Lung (tissue), 11 donors: ENCODE measurements at regions not wholly inside any gene's neighbourhood (a gene's known extent, or its start where the extent isn't known, plus 50 kb on each side); places are given as distances from the start of the nearest gene placed in this dataset.
A peak's percentile ranks its signal among the peaks of the same experiment; 100 is the strongest.

ENCODE experiments used
- ATAC-seq: fragments of 200-7000 bp; cut with Tn5 transposase; one replicate; pipeline ENCODE4 v1.9.1; 2020; ENCODE audit warnings: moderate number of reproducible peaks; ENCODE audit not compliant: insufficient read depth, low FRiP score
- DNase-seq, 3 donors: peaks; one replicate each; pipeline ENCODE4 v3.0.0-alpha.2; 2013 to 2017
- H3K27ac ChIP-seq, 2 donors: one replicate each; pipeline ENCODE4 v1.5.1; 2013; ENCODE audit warnings: mild to moderate bottlenecking in 2 of 2, moderate library complexity in 2 of 2, control low read depth in 1 of 2, inconsistent platforms in 1 of 2, low read depth in 1 of 2, low read length in 1 of 2
- H3K27me3 ChIP-seq, 3 donors: one replicate each; pipeline ENCODE4 v1.5.1; 2013; ENCODE audit warnings: low read length in 2 of 3; ENCODE audit not compliant: control insufficient read depth in 3 of 3, insufficient read depth in 3 of 3
- H3K36me3 ChIP-seq, 4 donors: one replicate each; pipeline ENCODE4 v1.5.1; 2013; ENCODE audit warnings: low read length in 4 of 4, mild to moderate bottlenecking in 1 of 4, moderate library complexity in 1 of 4; ENCODE audit not compliant: control insufficient read depth in 4 of 4, insufficient read depth in 4 of 4
- H3K4me1 ChIP-seq, 5 donors: one replicate each; pipeline ENCODE4 v1.5.1; 2013; ENCODE audit warnings: low read length in 5 of 5, mild to moderate bottlenecking in 2 of 5, moderate library complexity in 1 of 5; ENCODE audit not compliant: control insufficient read depth in 5 of 5, insufficient read depth in 5 of 5
- H3K4me3 ChIP-seq: one replicate; pipeline ENCODE4 v1.5.1; 2013; ENCODE audit warnings: mild to moderate bottlenecking, control low read depth, moderate library complexity
- H3K9ac ChIP-seq, 2 donors: one replicate each; pipeline ENCODE4 v1.5.1; 2013; ENCODE audit warnings: low read length in 2 of 2, control low read depth in 1 of 2; ENCODE audit not compliant: insufficient read depth in 1 of 2
- H3K9me3 ChIP-seq, 4 donors: one replicate each; pipeline ENCODE4 v1.5.1; 2013; ENCODE audit warnings: low read length in 3 of 4, mild to moderate bottlenecking in 1 of 4, moderate library complexity in 1 of 4; ENCODE audit not compliant: control insufficient read depth in 4 of 4, insufficient read depth in 3 of 4
- CTCF ChIP-seq: IDR thresholded peaks from 2 replicates; pipeline ENCODE4 v1.5.1; 2012; ENCODE audit warnings: mild to moderate bottlenecking; ENCODE audit errors: control extremely low read depth, extremely low read depth
- WGBS, 2 donors: extraction: QIAGEN DNeasy Blood & Tissue Kit; methylation state at CpG; one replicate each; pipeline ENCODE4 v1.1.7; 2013; 5-methylcytosine and 5-hydroxymethylcytosine counted together
- donor health status: control.
- donor health status: control.
- donor health status: Bipolar disorder and iron deficiency.
- donor health status: healthy.
- donor health status: DM: yes; HTN: yes; CAD: no.

GRCh38 chr14:40053416-40053815 is 621.2 kb upstream of the FBXO33 start:
- no peak overlapping the region for H3K9ac ChIP-seq
- no peak for TF ChIP-seq CTCF
- no peaks in the 10 kb centered on the region for H3K27me3 ChIP-seq
- ATAC-seq (no peak), DNase-seq (no peak)
- H3K27ac ChIP-seq = no peak overlapping the region
- no peak overlapping the region for H3K4me3 ChIP-seq
- H3K9me3 ChIP-seq = no peaks in the 10 kb centered on the region
- no peaks in the 10 kb centered on the region for H3K4me1 ChIP-seq
- 82 to 85% methylated on average over 2 of the region's 2 CpGs for WGBS, 2 donors
- H3K36me3 ChIP-seq = no peaks in the 10 kb centered on the region

- Histone ChIP-seq H3K27ac (no peak overlapping the region), H3K9me3 (no peaks in the 10 kb centered on the region), H3K36me3 (no peaks in the 10 kb centered on the region), H3K4me3 (no peak overlapping the region), H3K27me3 (no peaks in the 10 kb centered on the region), H3K4me1 (no peaks in the 10 kb centered on the region), H3K9ac (no peak overlapping the region)
- ATAC-seq (no peak), DNase-seq (peak in 2 of 3 donors; percentile 1 to 4)
- 84 to 91% methylated on average over 3 of the region's 3 CpGs for WGBS, 2 donors
- TF ChIP-seq CTCF = no peak
Measured at GRCh38 chr14:40028991-40029390, 596.8 kb upstream of the FBXO33 start.

GRCh38 chr14:40025101-40025500 is 592.9 kb upstream of the FBXO33 start:
- Histone ChIP-seq H3K4me3 (no peak overlapping the region), H3K27me3 (no peaks in the 10 kb centered on the region), H3K4me1 (no peaks in the 10 kb centered on the region), H3K27ac (no peak overlapping the region), H3K9ac (no peak overlapping the region), H3K9me3 (no peaks in the 10 kb centered on the region), H3K36me3 (no peaks in the 10 kb centered on the region)
- DNase-seq (no peak), ATAC-seq (no peak)
- 90 to 91% methylated on average over 2 of the region's 2 CpGs for WGBS, 2 donors
- TF ChIP-seq CTCF = no peak

- DNase-seq = no peak
- H3K27ac ChIP-seq = no peak overlapping the region
- no peak overlapping the region for H3K4me3 ChIP-seq
- H3K9ac ChIP-seq = no peak overlapping the region
- no peaks in the 10 kb centered on the region for H3K9me3 ChIP-seq
- no peaks in the 10 kb centered on the region for H3K36me3 ChIP-seq
- WGBS, 2 donors = 81 to 85% methylated on average over 3 of the region's 3 CpGs
- no peaks in the 10 kb centered on the region for H3K27me3 ChIP-seq
- H3K4me1 ChIP-seq = no peaks in the 10 kb centered on the region
- no peak for TF ChIP-seq CTCF
- no peak for ATAC-seq
Measured at GRCh38 chr14:40010961-40011360, 578.7 kb upstream of the FBXO33 start.
